ENCODE measurements at regions not wholly inside any gene's neighbourhood (a gene's known extent, or its start where the extent isn't known, plus 50 kb on each side); places are given as distances from the start of the nearest gene placed in this dataset.

DNA sequence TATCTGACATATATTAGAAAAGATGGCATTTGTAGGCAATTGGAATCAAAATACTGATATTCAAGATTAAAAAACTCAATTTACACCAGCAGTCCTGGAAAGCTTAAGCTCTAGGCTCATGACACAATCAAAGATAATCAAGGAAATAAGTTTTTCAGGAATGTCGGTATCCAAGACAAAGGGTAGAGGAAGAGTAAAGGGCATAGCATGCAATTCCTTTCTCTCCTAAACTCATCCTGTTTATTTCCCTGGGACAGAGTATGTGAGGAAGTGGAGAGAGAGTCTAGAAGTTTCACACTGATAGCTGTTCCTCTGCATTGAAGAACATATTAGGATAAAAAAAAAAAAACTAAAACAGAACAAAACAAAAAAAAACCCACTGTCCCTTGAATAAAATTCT, 2452.1 kb downstream of the PCDH9 start:
- Histone ChIP-seq H3K9ac (ENCODE audit: low read depth, low read length, poor library complexity, severe bottlenecking) (no peak overlapping the region), H3K9me2 (replicated peaks; ENCODE audit: low read depth, low read length) (no peaks in the 10 kb centered on the region), H3F3A (ENCODE audit: low read depth) (peaks cover 5% of the 10 kb centered on the region; the same call in 1 of the 2 replicates), H3K36me3 (ENCODE audit: insufficient read depth, low read length) (no peaks in the 10 kb centered on the region), H3K4me1 (ENCODE audit: insufficient read depth, low read length, poor library complexity, severe bottlenecking) (peaks cover 10% of the 10 kb centered on the region), H4K20me1 (ENCODE audit: insufficient read depth, low read length, poor library complexity, severe bottlenecking) (no peaks in the 10 kb centered on the region), H3K79me2 (ENCODE audit: insufficient read depth, low read length) (no peaks in the 10 kb centered on the region), H3K9me3 (ENCODE audit: insufficient read depth, low read depth, low read length) (no peaks in the 10 kb centered on the region), H3K27me3 (ENCODE audit: insufficient read depth, low read length, poor library complexity, severe bottlenecking) (no peaks in the 10 kb centered on the region), H2AFZ (ENCODE audit: low read length) (no peak overlapping the region), H3K4me2 (ENCODE audit: low read depth, low read length, poor library complexity, severe bottlenecking) (no peak overlapping the region), H3K4me3 (ENCODE audit: low read length, poor library complexity, severe bottlenecking) (no peak overlapping the region)
- TF ChIP-seq, protein P1, sequence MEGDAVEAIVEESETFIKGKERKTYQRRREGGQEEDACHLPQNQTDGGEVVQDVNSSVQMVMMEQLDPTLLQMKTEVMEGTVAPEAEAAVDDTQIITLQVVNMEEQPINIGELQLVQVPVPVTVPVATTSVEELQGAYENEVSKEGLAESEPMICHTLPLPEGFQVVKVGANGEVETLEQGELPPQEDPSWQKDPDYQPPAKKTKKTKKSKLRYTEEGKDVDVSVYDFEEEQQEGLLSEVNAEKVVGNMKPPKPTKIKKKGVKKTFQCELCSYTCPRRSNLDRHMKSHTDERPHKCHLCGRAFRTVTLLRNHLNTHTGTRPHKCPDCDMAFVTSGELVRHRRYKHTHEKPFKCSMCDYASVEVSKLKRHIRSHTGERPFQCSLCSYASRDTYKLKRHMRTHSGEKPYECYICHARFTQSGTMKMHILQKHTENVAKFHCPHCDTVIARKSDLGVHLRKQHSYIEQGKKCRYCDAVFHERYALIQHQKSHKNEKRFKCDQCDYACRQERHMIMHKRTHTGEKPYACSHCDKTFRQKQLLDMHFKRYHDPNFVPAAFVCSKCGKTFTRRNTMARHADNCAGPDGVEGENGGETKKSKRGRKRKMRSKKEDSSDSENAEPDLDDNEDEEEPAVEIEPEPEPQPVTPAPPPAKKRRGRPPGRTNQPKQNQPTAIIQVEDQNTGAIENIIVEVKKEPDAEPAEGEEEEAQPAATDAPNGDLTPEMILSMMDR (conservative IDR thresholded peaks at IDR 0.05; ENCODE audit: low read length) = no peak
- TF ChIP-seq EZH2phosphoT487 (IDR thresholded peaks at IDR 0.05; ENCODE audit: borderline replicate concordance) = no peak

DNA sequence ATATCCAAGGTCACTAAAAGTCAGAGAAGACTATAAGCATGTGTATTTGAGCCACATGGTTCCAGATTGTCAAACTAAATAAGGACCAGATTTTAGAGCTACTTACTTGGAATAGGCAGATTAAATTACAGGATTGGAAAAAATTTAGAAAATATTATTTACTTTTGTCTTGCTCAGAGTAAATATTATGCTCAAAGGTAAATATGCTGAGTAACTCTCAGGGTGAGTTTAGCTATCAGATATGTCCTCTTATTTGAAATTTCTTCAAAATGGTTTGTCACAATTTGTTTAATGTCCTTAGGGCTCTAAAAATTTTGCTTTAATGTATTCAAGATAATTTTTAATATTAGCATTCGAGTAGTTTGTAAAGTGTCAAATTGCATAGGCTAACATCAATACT, 2455.2 kb downstream of the PCDH9 start:
- Histone ChIP-seq H3K4me1 (ENCODE audit: insufficient read depth, low read length, poor library complexity, severe bottlenecking) (no peaks in the 10 kb centered on the region), H3K9me3 (ENCODE audit: insufficient read depth, low read depth, low read length) (no peaks in the 10 kb centered on the region), H3K79me2 (ENCODE audit: insufficient read depth, low read length) (no peaks in the 10 kb centered on the region), H3K4me3 (ENCODE audit: low read length, poor library complexity, severe bottlenecking) (no peak overlapping the region), H4K20me1 (ENCODE audit: insufficient read depth, low read length, poor library complexity, severe bottlenecking) (no peaks in the 10 kb centered on the region), H3F3A (ENCODE audit: low read depth) (no peaks in the 10 kb centered on the region), H3K9me2 (replicated peaks; ENCODE audit: low read depth, low read length) (no peaks in the 10 kb centered on the region), H2AFZ (ENCODE audit: low read length) (no peak overlapping the region), H3K27me3 (ENCODE audit: insufficient read depth, low read length, poor library complexity, severe bottlenecking) (no peaks in the 10 kb centered on the region), H3K9ac (ENCODE audit: low read depth, low read length, poor library complexity, severe bottlenecking) (no peak overlapping the region), H3K4me2 (ENCODE audit: low read depth, low read length, poor library complexity, severe bottlenecking) (no peak overlapping the region), H3K36me3 (ENCODE audit: insufficient read depth, low read length) (no peaks in the 10 kb centered on the region)
- TF ChIP-seq, protein P1 (conservative IDR thresholded peaks at IDR 0.05; ENCODE audit: low read length) = no peak
- TF ChIP-seq EZH2phosphoT487 (IDR thresholded peaks at IDR 0.05; ENCODE audit: borderline replicate concordance) = no peak

DNA sequence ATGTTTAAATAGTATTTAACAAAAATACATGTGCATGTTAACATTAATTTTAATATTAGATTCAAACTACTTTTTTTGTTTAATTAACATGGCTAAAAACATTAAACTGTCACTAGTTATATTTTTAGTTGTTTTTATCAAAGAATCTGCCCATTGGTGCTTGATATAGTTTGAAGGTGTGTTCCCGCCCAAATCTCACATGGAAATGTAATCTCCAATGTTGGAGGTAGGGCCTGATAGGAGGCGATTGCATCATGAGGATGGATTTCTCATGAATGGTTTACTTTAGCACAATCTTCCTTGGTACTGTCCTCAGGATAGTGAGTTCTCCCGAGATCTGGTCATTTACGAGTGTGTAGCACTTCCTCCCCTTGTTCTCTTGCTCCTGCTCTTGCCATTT, 2459.4 kb downstream of the PCDH9 start:
- no peaks in the 10 kb centered on the region for H4K20me1 ChIP-seq (ENCODE audit: insufficient read depth, low read length, poor library complexity, severe bottlenecking)
- TF ChIP-seq, protein P1 (conservative IDR thresholded peaks at IDR 0.05; ENCODE audit: low read length) = no peak
- TF ChIP-seq EZH2phosphoT487 (IDR thresholded peaks at IDR 0.05; ENCODE audit: borderline replicate concordance) = no peak
- no peak overlapping the region for H3K4me3 ChIP-seq (ENCODE audit: low read length, poor library complexity, severe bottlenecking)

More for the DNA sequence above, 2459.4 kb downstream of the PCDH9 start:
- Histone ChIP-seq H3K9me3 (ENCODE audit: insufficient read depth, low read depth, low read length) (no peaks in the 10 kb centered on the region), H3K4me2 (ENCODE audit: low read depth, low read length, poor library complexity, severe bottlenecking) (no peak overlapping the region), H3K27me3 (ENCODE audit: insufficient read depth, low read length, poor library complexity, severe bottlenecking) (no peaks in the 10 kb centered on the region), H3K9ac (ENCODE audit: low read depth, low read length, poor library complexity, severe bottlenecking) (no peak overlapping the region), H3K4me1 (ENCODE audit: insufficient read depth, low read length, poor library complexity, severe bottlenecking) (peaks cover 9% of the 10 kb centered on the region), H3K36me3 (ENCODE audit: insufficient read depth, low read length) (no peaks in the 10 kb centered on the region), H3K79me2 (ENCODE audit: insufficient read depth, low read length) (no peaks in the 10 kb centered on the region), H2AFZ (ENCODE audit: low read length) (no peak overlapping the region), H3K9me2 (replicated peaks; ENCODE audit: low read depth, low read length) (no peaks in the 10 kb centered on the region), H3F3A (ENCODE audit: low read depth) (no peaks in the 10 kb centered on the region)

All from Loucy (cell line).